ENCODE measurements at regions not wholly inside any gene's neighbourhood (a gene's known extent, or its start where the extent isn't known, plus 50 kb on each side); places are given as distances from the start of the nearest gene placed in this dataset.

DNA sequence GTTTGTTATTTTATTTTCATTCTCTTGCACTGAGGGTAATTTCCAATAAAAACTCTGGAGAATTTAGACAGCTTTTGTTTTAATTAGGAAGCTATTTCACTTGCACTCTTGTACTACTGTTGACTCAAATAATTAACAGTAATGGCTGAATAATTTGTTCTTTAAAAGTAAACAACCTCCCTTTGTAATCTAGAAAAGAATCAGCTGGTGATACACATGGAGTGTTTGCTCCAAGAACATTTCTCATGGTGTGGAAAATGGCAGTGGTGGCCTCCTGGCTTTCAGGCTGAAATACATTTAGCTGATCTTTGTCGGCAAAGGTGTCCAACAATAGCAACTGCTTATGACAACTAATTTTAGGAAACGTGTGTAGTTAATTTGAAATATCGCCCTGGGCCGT is 129.4 kb downstream of the C9orf152 start:
- POLR2A ChIA-PET (ENCODE audit: unreplicated experiment), result no interaction called here
- no peaks in the 10 kb centered on the region for H3K9me3 ChIP-seq (ENCODE audit: control insufficient read depth, insufficient read depth, low read length)
- H3K9ac ChIP-seq (ENCODE audit: low read depth, low read length), result no peak overlapping the region
- no peaks in the 10 kb centered on the region for H3K27me3 ChIP-seq (ENCODE audit: control insufficient read depth, insufficient read depth, low read length)
- H3K14ac ChIP-seq (replicated peaks; ENCODE audit: low read depth, low read length), result no peak overlapping the region
- no CpG with 5 or more reads among the region's 4 CpGs for WGBS, 2 experiments (ENCODE audit: extremely low coverage in 2 of 2, insufficient read length in 1 of 2)
- H3K36me3 ChIP-seq (ENCODE audit: control insufficient read depth, insufficient read depth, low read length), result peaks cover 1% of the 10 kb centered on the region; the same call in 1 of the 2 replicates
- no peak overlapping the region for H2BK120ac ChIP-seq (ENCODE audit: low read depth, low read length)
- peaks cover 14% of the 10 kb centered on the region for H3K4me1 ChIP-seq (ENCODE audit: control insufficient read depth, insufficient read depth, low read length)
- H2BK15ac ChIP-seq (ENCODE audit: low read depth, low read length), result no peak overlapping the region
- BruUV-seq (replicated peaks), result no TSS peak
- ATAC-seq (ENCODE audit: low read depth) (no peak), DNase-seq (no peak)
- no peak overlapping the region for H2BK20ac ChIP-seq (ENCODE audit: low read depth, low read length)
- no peak overlapping the region for H4K5ac ChIP-seq (ENCODE audit: low read depth, low read length)
- H3K4me2 ChIP-seq (ENCODE audit: low read depth, low read length), result no peak overlapping the region
- H4K8ac ChIP-seq (ENCODE audit: low read depth in 2 of 2, low read length in 2 of 2), result no peak overlapping the region
- TF ChIP-seq BHLHE40 (IDR thresholded peaks at IDR 0.05; ENCODE audit: low read depth, low read length) (no peak), SMC3 (IDR thresholded peaks at IDR 0.05; ENCODE audit: low read depth, low read length) (no peak), FOS (IDR thresholded peaks at IDR 0.05; ENCODE audit: low read depth, low read length) (no peak), RFX5 (IDR thresholded peaks at IDR 0.05; ENCODE audit: low read depth, low read length) (no peak), POLR2A (IDR thresholded peaks at IDR 0.05; ENCODE audit: low read depth, low read length) (no peak), MXI1 (IDR thresholded peaks at IDR 0.05; ENCODE audit: borderline replicate concordance, low read depth, low read length) (no peak), RCOR1 (IDR thresholded peaks at IDR 0.05; ENCODE audit: insufficient replicate concordance, low read length) (no peak), MAZ (IDR thresholded peaks at IDR 0.05; ENCODE audit: borderline replicate concordance, low read depth, low read length) (no peak), CEBPB (IDR thresholded peaks at IDR 0.05; ENCODE audit: low read depth, low read length) (no peak), CHD1 (IDR thresholded peaks at IDR 0.05; ENCODE audit: low read depth, low read length) (no peak)
- TF ChIP-seq, protein P1, sequence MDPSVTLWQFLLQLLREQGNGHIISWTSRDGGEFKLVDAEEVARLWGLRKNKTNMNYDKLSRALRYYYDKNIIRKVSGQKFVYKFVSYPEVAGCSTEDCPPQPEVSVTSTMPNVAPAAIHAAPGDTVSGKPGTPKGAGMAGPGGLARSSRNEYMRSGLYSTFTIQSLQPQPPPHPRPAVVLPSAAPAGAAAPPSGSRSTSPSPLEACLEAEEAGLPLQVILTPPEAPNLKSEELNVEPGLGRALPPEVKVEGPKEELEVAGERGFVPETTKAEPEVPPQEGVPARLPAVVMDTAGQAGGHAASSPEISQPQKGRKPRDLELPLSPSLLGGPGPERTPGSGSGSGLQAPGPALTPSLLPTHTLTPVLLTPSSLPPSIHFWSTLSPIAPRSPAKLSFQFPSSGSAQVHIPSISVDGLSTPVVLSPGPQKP (IDR thresholded peaks at IDR 0.05; ENCODE audit: borderline replicate concordance, low read depth, low read length), result no peak
- peaks cover 2 to 75% of the 10 kb centered on the region in 2 experiments for H3K79me1 ChIP-seq (ENCODE audit: low read depth in 1 of 2, low read length in 2 of 2)
- H3K18ac ChIP-seq (ENCODE audit: low read depth, low read length), result no peak overlapping the region
- H3K27ac ChIP-seq (ENCODE audit: insufficient read depth, low read length), result peak overlapping the region; percentile 12; the same call in 1 of the 2 replicates
- H3K4me3 ChIP-seq (ENCODE audit: insufficient read depth, low read depth, low read length), result no peak overlapping the region
- no peak overlapping the region for H2AK9ac ChIP-seq (replicated peaks; ENCODE audit: low read depth, low read length, poor library complexity)
- dilution Hi-C loops (cut with HindIII; ENCODE audit: low sequenced_read_pairs, unreplicated experiment) (no loop called here), in situ Hi-C loops (cut with MboI; ENCODE audit: low sequenced_read_pairs) (no loop called here), intact Hi-C loops (cut with micrococcal nuclease) (no loop called here)
- CTCF ChIA-PET, result interaction anchor here (0.5 to 1.0 kb wide), 2 partner anchors 10 to 175 kb away, joined by 4 to 5 read pairs; no protein-coding TSS in a partner anchor
- H3K4ac ChIP-seq (ENCODE audit: low read depth, low read length), result no peak overlapping the region
- peaks cover 91% of the 10 kb centered on the region for H4K20me1 ChIP-seq (ENCODE audit: insufficient read depth, low read length)
- no peak overlapping the region for H2AFZ ChIP-seq (replicated peaks; ENCODE audit: low read length, poor library complexity)
- H2AK5ac ChIP-seq (ENCODE audit: low read depth, low read length), result no peak overlapping the region
- H3K56ac ChIP-seq (ENCODE audit: extremely low read depth, insufficient read depth, low read length), result no peak overlapping the region
- peaks cover 13% of the 10 kb centered on the region for H3K9me1 ChIP-seq (ENCODE audit: insufficient read depth, low read length)
- H4K91ac ChIP-seq (ENCODE audit: insufficient read depth, low read depth, low read length), result no peak overlapping the region
- H3K23ac ChIP-seq (ENCODE audit: low read depth, low read length), result no peak overlapping the region
- H2BK5ac ChIP-seq (ENCODE audit: low read depth, low read length, poor library complexity, severe bottlenecking), result peak overlapping the region; percentile 4

Measured in IMR-90 (cell line).